HG03103 (cell line): ENCODE measurements at regions not wholly inside any gene's neighbourhood (a gene's known extent, or its start where the extent isn't known, plus 50 kb on each side); places are given as distances from the start of the nearest gene placed in this dataset.

Experiments
- ATAC-seq: cut with Tn5 transposase; IDR thresholded peaks from one replicate; pipeline ENCODE4 v1.9.1; 2021; ENCODE audit warnings: low read depth; ENCODE audit not compliant: unreplicated experiment

- ATAC-seq, result no peak
These were observed 103.2 kb downstream of the KLF4 start for GRCh38 chr9:107386396-107386795.
